ENCODE measurements at regions not wholly inside any gene's neighbourhood (a gene's known extent, or its start where the extent isn't known, plus 50 kb on each side); places are given as distances from the start of the nearest gene placed in this dataset.

GRCh38 chr5:106759152-106759551 lies 911.6 kb downstream of the EFNA5 start:
- TF ChIP-seq, protein P1, sequence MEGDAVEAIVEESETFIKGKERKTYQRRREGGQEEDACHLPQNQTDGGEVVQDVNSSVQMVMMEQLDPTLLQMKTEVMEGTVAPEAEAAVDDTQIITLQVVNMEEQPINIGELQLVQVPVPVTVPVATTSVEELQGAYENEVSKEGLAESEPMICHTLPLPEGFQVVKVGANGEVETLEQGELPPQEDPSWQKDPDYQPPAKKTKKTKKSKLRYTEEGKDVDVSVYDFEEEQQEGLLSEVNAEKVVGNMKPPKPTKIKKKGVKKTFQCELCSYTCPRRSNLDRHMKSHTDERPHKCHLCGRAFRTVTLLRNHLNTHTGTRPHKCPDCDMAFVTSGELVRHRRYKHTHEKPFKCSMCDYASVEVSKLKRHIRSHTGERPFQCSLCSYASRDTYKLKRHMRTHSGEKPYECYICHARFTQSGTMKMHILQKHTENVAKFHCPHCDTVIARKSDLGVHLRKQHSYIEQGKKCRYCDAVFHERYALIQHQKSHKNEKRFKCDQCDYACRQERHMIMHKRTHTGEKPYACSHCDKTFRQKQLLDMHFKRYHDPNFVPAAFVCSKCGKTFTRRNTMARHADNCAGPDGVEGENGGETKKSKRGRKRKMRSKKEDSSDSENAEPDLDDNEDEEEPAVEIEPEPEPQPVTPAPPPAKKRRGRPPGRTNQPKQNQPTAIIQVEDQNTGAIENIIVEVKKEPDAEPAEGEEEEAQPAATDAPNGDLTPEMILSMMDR (conservative IDR thresholded peaks at IDR 0.05; ENCODE audit: low read length) = no peak
- TF ChIP-seq EZH2phosphoT487 (IDR thresholded peaks at IDR 0.05; ENCODE audit: borderline replicate concordance, low read depth, low read length) = no peak
